GM20000 (cell line): ENCODE measurements at regions not wholly inside any gene's neighbourhood (a gene's known extent, or its start where the extent isn't known, plus 50 kb on each side); places are given as distances from the start of the nearest gene placed in this dataset.
"Not testable (repeated sequence)": the region's sequence is repeated elsewhere in the genome, so short reads cannot be mapped to it uniquely, and the experiment has no call there.

Experiments
- DNase-seq: peaks from one replicate; pipeline ENCODE4 v3.0.0; 2012; ENCODE audit warnings: low spot score
- TF ChIP-seq, protein P1 (sequence below): IDR thresholded peaks from 2 replicates; pipeline ENCODE4 v1.5.1; 2012; ENCODE audit warnings: mild to moderate bottlenecking, control low read depth; ENCODE audit errors: extremely low read depth, missing control alignments

DNA sequence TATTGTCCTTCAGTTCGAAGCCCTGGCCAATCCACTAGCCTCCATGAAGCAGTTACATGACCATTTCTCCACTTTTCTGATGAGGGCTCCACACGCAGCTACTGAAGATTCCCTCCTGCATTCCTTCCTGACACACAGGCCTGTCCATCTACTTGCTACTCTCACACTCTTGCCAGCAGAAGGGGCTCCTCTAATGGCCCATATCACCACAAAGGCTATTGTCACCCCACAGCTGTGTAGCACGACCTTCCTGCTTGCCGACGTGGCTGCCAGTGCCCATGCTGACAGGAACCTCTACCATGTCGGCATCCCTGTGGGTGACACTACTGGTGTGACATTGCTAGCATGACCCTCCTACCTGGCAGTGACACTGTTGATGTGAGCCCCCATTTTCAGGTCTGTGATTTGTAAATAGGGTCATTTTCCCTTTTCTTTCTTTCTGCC is 1528.6 kb upstream of the TPTE start:
- DNase-seq: peak; percentile 40
- TF ChIP-seq, protein P1, sequence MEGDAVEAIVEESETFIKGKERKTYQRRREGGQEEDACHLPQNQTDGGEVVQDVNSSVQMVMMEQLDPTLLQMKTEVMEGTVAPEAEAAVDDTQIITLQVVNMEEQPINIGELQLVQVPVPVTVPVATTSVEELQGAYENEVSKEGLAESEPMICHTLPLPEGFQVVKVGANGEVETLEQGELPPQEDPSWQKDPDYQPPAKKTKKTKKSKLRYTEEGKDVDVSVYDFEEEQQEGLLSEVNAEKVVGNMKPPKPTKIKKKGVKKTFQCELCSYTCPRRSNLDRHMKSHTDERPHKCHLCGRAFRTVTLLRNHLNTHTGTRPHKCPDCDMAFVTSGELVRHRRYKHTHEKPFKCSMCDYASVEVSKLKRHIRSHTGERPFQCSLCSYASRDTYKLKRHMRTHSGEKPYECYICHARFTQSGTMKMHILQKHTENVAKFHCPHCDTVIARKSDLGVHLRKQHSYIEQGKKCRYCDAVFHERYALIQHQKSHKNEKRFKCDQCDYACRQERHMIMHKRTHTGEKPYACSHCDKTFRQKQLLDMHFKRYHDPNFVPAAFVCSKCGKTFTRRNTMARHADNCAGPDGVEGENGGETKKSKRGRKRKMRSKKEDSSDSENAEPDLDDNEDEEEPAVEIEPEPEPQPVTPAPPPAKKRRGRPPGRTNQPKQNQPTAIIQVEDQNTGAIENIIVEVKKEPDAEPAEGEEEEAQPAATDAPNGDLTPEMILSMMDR: no peak

DNA sequence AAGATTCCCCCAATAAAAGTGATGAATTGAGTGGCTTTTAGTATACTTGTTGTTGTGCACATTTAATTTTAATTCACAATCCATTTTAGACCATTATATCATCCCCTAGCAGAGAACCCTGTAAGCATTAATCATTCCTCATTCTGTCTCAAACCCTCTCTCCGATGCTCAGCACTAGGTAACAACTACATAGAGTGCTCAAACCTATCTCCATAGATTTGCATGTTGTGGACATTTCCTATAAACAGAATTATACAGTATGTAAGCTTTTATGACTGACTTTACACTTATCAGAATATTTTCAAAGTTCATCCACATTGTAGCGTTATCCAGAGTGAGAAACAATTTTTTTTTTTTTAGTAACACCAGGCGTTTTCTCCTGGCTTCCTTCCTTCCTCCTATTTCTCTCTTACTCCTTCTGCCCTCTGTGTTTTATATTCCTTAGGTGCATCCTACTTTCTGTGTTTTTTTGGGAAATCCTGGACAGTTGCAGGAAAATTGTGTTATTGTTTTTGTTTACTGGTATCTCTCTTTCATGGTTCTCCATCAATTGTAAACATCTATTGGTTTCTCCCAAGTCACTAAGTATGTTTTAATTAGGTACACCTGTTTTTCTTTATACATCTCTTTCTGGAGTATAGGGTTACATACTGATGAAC is 1528.0 kb upstream of the TPTE start:
- no peak for DNase-seq
- TF ChIP-seq, protein P1: no peak

DNA sequence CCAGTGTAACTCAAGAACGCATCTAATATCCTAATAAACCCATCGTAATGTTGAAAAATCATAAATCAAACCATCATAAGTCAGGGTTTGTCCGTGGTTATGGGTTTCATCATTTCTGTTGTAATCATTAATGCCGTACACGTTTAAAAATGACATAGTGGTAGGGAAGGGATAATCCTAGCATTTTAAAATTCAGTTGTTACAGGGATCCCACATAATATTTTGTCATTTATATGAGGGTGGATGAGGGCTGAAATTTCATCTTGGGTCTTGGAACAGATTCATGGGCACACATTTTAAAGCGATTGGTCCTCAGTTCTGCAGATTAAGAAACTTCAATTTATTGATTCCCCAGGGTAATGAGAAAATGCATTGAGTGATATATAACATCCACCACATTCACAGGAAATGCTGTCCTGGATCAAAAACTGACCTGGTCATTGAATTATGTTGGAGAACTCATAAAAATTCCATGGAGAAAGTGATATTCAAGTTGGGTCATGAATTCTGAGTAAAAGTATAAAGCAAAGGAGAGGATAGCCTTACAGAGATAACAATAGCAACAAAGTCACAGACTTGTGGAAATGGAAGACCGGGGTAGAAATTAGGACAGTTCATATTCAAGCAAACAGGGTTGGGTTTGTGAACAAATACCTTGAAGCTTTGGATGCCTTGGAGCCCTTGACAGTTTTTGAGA is 1527.3 kb upstream of the TPTE start:
- no peak for DNase-seq
- TF ChIP-seq, protein P1: no peak

DNA sequence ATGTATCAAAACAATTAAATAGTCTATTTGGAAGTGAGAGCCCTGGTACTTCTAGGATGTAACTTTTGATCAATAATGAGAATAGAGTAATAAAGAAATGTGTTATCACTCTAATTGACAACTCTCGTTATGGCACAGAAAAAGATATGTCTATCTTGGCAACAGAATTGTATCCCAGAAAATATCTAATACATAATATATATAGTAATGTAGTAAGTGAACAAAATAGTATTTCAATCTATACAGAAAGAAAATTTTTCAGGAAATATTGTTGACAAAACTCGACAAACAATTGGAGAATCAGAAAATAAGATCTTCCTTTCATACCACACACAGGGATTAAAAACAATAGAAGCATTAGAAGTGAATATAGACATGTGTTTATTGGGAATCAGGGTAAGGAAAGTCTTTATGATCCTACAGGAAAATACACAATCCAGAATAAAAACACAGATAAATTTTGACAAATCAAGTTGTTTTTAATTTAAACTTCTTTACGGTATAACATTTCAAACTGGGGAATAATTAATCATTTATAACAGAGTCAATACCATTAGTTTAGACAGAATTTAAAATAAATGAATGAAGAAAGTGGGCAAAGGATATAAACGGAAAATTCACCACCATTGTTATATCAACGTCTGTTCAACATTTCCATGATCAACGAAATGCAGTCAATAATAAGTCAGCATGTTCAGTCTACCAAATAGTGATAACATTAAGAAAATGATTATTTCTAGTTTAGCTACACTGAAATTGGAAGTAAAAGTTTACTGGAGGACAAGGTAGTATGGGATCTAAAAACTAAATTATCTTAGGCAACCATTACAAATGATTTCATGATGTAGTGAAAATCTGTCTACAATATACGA is 1526.5 kb upstream of the TPTE start:
- DNase-seq: no peak
- TF ChIP-seq, protein P1: no peak

DNA sequence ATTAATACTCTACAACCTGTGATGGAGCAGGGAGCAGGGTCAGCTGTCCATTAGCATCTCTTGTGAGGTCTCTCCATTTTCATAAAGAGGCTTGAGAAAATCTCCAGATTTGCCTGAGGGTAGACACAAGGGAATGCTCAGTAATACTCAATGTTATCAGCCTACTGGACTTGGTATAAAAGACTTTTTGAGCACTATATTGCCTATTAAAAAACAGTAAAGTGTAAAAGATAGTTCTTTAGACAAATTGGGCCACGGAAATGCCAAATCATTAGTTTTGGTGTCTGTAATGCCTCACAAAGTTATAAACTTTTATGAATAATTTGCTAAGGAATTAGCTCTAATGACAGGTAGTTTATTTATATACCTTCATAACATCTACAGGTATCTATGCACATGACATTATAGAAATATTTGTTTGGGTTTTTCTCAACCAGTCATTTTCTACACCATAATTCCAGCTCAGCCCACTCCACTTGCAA is 1524.9 kb upstream of the TPTE start:
- DNase-seq: not testable (repeated sequence)

DNA sequence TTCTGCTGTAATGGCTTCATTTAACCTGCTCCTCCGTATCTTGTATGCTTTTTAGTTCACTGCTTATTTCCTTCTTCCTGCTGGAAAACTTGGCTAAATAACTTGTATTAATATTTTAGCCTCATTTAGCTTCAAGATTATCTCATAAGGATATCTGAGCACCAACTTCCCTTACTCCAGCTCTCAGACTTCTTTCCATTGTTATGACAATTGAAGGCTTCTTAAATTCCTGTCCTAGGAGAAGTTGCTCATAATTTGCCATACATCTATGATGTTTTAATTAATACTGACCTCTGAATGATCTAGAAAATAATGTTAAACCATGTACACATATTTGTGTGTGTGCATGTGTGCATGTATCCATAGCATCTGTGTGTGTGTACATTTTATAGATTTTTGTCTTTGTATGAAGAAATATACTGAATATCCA is 1524.4 kb upstream of the TPTE start:
- no peak for DNase-seq
- TF ChIP-seq, protein P1: no peak

DNA sequence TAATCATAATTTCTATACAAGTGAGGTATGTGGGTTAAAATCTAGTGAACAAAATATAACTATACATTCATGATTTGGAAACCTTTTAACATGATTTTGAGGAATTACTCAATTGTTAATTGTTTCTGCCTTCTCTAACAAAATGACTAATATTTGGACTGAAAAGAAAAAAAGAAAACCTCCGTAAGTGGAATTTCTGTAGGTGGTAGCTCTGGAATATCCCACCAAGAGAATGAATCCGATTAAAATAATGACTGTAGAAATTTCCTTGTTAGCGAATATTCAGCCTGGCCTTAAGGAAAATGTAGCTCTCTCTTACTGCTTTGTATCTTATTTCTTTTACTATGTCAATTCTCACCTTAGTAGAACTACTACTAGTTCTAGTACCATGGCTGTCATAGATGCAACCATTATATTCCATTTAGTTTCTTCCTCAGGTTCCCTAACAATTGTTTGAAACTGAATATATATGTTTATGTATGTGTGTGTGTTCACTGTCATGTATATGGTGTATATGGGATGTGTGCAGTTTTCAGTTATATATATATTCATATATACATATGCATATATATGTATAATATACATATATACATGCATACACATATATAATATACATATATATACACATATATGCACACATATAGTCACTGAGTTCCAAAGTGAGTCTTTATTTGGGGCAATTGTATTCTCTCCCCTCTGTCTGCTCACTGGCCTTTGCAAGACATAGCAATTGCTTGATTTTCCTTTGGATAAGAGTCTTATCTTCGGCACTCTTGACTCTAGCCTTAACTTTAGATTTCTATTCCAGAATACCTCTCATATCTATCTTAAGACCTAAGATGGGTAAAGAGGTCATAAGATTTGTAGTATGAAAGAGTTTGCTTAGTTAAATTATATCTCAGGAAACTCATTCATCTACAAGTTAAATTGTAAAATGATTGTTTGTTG is 1523.7 kb upstream of the TPTE start:
- not testable (repeated sequence) for DNase-seq

DNA sequence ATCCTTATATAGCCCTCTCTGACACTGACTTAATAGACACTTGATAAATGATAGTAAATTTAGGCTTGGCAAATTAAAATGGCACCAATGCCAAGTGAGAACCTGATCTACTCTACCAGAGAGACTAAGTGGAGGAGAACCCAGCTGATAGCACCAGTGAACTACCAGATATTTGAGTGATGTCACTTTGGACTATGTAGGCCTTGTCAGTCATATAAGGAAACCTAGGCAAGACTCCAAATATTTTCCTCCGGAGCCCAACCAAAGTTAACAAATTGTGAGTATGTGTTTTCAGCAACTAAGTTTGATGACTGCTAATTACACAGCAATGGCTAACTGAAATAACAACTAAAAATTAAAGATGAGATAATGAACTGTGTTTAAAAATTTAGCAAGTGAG is 1522.9 kb upstream of the TPTE start:
- DNase-seq: not testable (repeated sequence)
